HG02981 (cell line): ENCODE measurements at regions not wholly inside any gene's neighbourhood (a gene's known extent, or its start where the extent isn't known, plus 50 kb on each side); places are given as distances from the start of the nearest gene placed in this dataset.

Experiments
- ATAC-seq: cut with Tn5 transposase; IDR thresholded peaks from one replicate; pipeline ENCODE4 v1.9.1; 2021; ENCODE audit warnings: mild to moderate bottlenecking, moderate library complexity; ENCODE audit not compliant: unreplicated experiment

DNA sequence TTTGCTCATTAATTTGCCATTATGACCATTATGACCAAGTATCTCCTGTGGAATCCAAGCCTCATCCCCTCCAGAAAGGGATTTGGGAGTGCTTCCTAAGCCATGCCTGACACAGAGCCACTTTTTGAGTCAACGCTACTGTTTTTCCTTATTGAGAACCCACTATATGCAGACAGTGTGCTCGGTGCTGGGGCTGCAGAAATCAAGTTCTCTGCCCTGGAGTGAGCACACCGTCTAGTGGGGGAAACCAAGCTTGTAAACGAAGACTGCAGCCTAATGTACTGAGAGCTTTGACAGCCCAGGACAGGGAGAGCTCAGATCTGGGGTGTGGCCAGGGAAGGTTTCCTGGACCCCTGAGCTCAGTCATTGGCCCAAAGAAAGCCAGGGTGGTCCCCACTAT lies 111.0 kb downstream of the ENGASE start:
- no peak for ATAC-seq

- ATAC-seq: no peak
Measured at GRCh38 chr17:79184219-79184618, 109.6 kb downstream of the ENGASE start.

GRCh38 chr17:79183293-79184158 lies 108.9 kb downstream of the ENGASE start:
- no peak for ATAC-seq

DNA sequence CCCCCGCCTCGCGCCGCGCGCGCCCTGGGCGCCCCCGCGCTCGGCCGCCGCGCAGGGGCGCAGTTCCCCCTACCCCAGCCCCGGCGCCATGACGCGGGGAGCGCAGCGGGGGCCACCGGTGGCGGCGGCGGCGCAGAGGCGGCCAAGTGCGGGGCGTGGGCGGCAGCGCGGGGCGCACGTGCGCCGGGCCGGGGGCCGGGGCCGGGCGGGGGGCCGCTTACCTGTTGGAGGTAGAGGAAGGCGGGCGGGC lies 108.3 kb downstream of the ENGASE start:
- no peak for ATAC-seq

- no peak for ATAC-seq
Measured at GRCh38 chr17:79182176-79183042, 107.8 kb downstream of the ENGASE start.

DNA sequence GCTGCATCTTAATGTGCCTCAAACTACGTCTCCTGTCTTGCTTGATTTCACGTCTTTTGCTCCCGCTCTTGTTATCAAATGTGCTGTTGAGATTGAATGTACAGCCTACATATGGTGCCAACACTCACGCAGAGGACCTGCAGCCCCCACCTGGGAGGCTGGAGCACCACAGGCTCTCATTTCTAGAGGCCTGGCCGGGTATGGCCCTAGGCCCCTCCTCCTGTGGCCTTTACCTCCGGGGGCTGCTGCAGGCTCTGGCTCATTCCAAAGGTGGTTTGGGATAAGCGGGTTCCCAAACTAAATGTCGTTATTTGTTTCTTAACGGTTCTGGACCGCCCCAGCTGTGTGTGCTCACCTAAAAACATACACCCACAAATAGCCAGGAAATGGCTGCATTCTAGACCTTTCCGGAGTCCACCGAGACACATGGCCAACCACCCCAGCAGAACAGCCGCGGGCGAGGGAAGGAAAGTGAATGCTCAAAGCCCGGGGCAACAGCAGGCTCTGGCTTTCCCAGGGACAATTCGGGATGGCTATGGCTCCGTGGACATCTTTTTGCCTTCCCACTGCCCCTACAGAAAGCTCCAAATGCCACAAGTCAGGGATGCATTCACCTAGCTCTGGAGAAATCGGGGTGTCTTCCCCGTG lies 105.9 kb downstream of the ENGASE start:
- no peak for ATAC-seq

GRCh38 chr17:79179334-79179733 lies 104.7 kb downstream of the ENGASE start:
- no peak for ATAC-seq

DNA sequence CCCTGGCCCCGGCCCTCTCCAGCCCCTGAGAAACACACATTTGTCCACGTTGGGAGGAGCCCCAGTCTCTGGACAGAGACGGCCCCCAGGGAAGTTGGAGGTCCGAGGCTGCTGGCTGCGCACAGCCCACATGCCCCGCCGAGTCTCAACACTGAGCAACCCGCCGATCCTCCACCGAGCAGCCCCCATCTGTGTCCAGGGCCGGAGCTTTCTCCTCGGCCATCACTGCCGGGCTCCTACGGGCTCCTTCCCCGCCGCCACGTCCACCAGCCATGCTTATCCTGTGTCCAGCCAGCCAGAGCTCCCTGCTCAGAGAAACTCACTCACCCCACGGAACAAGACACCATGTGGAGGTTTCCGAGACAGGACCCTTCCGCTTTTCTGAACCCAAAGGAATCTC lies 103.3 kb downstream of the ENGASE start:
- no peak for ATAC-seq

GRCh38 chr17:79176792-79177601 lies 102.4 kb downstream of the ENGASE start:
- ATAC-seq: no peak

DNA sequence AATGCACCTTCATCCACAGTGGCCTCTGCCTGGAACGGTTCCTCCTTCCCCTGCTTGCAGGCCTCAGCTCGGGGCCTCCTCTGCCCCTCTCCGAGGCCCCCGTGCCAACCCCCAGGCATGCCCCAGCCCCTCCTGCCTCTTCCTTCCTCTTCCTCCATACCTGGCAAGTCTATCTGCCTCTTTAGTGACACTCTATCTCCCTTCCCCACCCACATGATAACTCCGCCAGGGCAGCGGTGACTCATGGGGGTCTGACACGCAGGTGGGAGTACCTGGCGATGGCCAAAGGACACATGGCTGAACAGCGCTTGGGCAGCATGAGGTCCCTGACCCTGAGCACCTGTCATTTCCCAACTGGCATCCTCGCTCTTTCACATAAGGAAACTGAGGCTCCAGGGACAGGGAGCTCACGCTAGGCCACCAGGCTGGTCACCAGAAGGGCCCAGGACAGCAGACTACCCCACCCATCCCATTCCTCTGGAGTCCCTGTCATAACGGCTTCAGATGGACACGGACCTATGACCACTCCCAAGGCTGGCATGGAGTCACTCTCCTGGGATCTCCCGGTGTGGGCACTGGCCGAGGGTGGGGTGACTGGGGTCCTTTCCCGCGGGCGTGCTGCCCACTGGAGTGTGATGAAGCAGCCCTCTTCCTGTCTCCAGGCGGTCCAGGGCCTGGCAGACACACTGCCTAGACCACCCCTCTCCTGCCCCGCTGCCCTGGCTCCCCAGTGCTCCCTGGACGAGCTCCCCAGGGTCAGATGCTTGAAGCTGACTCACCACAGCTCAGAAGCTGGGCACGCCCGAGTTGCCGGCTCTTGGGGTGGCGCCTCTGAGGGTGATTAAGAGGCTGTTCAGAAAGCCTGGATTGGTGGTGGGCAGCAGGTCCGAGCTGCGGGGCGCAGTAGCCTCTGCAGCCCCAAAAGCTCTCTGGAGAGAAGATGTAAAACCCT lies 100.6 kb downstream of the ENGASE start:
- ATAC-seq: no peak

DNA sequence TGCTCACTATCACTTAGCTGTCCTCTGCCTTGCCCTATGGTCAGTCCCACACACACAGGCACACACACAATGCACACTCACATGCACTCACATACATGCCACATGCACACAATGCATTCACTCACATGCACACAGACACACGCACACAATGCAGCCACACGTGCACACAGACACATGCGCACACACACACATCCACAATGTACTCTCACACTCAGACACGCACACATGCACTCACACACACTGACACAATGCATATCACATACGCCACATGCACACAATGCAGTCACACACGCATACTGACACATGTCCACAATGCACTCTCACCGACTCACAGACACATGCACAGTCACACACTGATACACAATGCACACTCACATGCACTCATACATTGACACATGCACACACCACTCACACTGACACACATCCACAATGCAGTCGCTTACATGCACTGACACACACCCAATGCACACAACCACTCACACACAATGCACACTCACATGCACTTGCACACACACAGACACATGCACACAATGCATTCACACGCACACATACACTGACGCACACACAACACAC lies 99.7 kb downstream of the ENGASE start:
- no peak for ATAC-seq

DNA sequence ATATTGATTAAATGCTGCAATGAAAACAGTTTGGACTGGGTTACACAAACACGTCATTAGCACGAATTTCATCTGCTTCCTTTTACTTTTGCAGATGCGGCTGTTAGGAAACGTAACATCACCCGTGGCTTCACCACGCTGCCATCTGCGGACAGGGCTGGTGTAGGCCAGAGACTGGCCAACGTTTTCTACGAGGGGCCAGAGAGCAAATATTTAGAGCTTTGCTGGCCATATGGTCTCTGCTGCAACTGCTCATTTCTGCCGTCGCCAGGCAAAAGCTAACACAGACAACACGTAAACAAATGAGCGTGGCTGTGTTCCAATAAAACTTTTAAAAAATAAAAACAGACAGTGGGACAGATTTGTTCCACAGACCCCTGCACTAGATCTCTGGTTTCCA lies 96.6 kb downstream of the ENGASE start:
- no peak for ATAC-seq

DNA sequence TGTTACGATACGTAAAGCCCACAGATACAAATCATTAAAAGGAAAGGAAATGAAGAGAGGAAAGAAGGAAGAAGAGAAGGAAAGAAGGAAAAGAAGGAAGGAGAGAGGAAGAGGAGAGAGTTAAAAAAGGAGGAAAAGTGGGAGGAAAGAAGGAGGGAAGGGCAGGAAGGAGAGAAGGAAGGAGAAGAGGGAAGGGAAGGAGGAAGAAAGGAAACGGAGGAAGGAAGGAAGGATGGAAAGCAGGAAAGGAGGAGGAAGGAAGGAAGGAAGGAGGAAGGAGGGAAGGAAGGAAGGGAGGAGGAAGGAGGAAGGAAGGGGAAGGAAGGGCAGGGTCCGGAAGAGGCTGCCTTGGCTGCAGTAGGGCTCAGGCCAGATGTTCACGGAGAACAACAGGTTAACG lies 95.2 kb downstream of the ENGASE start:
- ATAC-seq: no peak

DNA sequence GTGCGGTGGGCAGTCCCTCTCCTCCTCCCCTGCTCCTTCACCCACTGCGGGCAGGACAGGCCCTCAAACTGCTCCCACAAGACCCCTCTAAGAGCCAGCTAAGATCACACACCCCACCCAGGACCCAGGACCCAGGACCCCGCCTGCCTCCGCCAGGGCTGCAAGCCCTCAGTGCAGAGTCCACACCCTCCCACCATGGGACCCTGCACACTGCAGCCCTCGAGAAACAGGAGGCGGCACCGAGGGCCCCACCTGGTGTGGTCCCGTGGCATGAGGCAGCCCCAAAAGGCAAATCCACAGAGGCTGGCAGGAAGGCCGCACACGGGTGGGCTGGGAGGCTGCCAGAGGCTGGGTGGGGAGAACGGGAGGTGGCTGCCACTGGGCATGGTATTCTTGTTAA lies 94.7 kb downstream of the ENGASE start:
- no peak for ATAC-seq

DNA sequence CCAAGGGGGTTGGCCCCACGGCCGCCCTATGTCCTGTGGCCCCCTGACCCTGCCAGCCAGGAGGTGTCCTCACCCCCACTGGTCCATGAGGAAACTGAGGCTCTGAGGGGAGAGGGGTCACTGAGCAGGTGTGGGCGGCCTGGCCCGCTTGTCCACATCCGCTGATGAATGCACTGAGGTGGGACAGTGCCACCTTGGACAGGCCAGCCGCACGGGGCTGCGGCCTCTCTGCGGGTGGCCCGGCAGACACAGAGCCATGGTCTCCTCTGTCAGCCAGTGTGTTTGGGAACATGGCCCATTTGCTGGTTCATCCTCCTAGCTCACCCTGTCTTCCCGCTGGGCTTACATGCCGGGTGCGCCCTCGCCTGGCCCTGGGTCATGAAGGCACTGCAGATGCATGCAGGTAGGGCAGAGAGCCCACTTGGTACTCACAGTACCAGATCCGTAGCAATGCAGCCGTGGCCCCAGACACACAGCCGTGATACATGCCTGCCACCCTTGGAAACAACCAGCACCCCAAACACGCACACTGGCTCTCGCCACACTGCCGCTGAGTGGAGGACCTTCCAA lies 93.9 kb downstream of the ENGASE start:
- ATAC-seq: no peak

DNA sequence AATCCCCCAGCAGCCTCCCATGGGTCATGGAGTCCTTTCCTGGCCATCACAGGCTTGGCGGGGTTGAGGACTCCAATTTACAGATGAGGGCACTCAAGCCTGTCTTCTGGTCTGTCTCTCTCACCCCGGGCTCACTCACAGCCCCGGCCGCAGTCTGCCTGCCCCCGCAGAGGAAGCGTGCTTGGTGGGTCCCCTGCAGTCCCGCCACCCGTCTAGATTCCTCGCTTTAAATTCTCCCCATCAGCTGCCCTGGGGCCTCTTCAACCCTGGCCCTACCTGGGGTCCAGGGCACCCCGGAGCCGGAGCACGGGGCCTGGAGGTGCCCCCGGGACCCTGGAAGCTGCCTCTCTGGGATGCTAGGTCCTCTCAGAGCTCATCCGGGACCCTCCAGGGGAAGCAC lies 92.9 kb downstream of the ENGASE start:
- no peak for ATAC-seq

- ATAC-seq: no peak
Measured at GRCh38 chr17:79165756-79166473, 91.3 kb downstream of the ENGASE start.

GRCh38 chr17:79164913-79165695 lies 90.5 kb downstream of the ENGASE start:
- ATAC-seq: no peak
